SK-N-MC (cell line): ENCODE measurements at regions not wholly inside any gene's neighbourhood (a gene's known extent, or its start where the extent isn't known, plus 50 kb on each side); places are given as distances from the start of the nearest gene placed in this dataset.

Experiments used
- EZH2 ChIP-seq: fragments of 200-600 bp; sonication (generic); IDR thresholded peaks from one replicate; pipeline ENCODE4 v1.6.1; 2017; ENCODE audit warnings: antibody characterized with exemption
- POLR2AphosphoS5 ChIP-seq: IDR thresholded peaks from 2 replicates; pipeline ENCODE4 v1.6.1; 2012; ENCODE audit warnings: mild to moderate bottlenecking, low read depth, low read length, borderline replicate concordance

- TF ChIP-seq EZH2, result no peak
- TF ChIP-seq POLR2AphosphoS5, result no peak
Measured at GRCh38 chr5:175809531-175810121, 61.8 kb upstream of the CPLX2 start.
